Right lobe of liver (tissue), 4 donors: ENCODE measurements at regions not wholly inside any gene's neighbourhood (a gene's known extent, or its start where the extent isn't known, plus 50 kb on each side); places are given as distances from the start of the nearest gene placed in this dataset.

ENCODE experiments used
- CTCF ChIP-seq, 4 donors: fragments of 200-600 bp in 3 of 4; fragments of 450-650 bp in 1 of 4; IDR thresholded peaks; one replicate each; pipeline versions ENCODE4 v1.5.1 to v1.8.0; 2016 to 2022; ENCODE audit warnings: antibody characterized with exemption in 4 of 4, mild to moderate bottlenecking in 2 of 4
- POLR2A ChIP-seq: fragments of 450-650 bp; IDR thresholded peaks from one replicate; pipeline ENCODE4 v1.6.1; 2017; ENCODE audit warnings: antibody characterized with exemption, mild to moderate bottlenecking
- donor health status: DM: no; HTN: no; CAD: no.
- donor health status: DM: no; HTN: no; CAD: no.
- donor health status: DM: no; HTN: yes; CAD: no.

- no peak for TF ChIP-seq CTCF (IDR thresholded peaks at IDR 0.05)
- TF ChIP-seq POLR2A: no peak
Observed at GRCh38 chr16:5885521-5885920, 787.9 kb upstream of the EEF2KMT start.
